Fibroblast of the aortic adventitia (primary cell): ENCODE measurements at regions not wholly inside any gene's neighbourhood (a gene's known extent, or its start where the extent isn't known, plus 50 kb on each side); places are given as distances from the start of the nearest gene placed in this dataset.

Experiments
- DNase-seq: peaks from one replicate; pipeline ENCODE4 v3.0.0-alpha.2; 2010; ENCODE audit warnings: low read depth
- H3K4me3 ChIP-seq: 2 replicates; pipeline ENCODE4 v1.5.1; 2011; ENCODE audit warnings: low read depth, mild to moderate bottlenecking, control low read depth, low read length, moderate library complexity
- CTCF ChIP-seq: IDR thresholded peaks from 2 replicates; pipeline ENCODE4 v1.5.1; 2011; ENCODE audit warnings: mild to moderate bottlenecking, low read length, control low read depth, inconsistent platforms; ENCODE audit not compliant: insufficient read depth

GRCh38 chr12:77256956-77257355 is 191.6 kb upstream of the E2F7 start:
- TF ChIP-seq CTCF, result no peak
- no peak overlapping the region for H3K4me3 ChIP-seq
- peak; percentile 73 for DNase-seq

DNA sequence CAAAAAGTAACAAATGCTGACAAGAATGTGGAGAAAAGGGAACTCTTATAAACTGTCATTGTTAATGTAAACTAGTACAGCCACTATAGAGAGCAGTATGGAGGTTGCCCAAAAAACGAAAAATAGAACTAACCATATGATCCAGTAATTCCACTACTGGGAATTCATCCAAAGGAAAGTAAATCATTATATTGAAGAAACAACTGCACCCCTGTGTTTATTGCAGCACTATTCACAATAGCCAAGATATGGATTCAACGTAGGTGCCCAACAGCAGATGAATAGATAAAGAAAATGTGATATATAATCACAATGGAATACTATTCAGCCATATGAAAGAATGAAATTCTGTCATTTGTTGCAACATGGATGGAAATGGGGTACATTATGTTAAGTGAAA is 188.0 kb upstream of the E2F7 start:
- TF ChIP-seq CTCF, result no peak
- no peak for DNase-seq

GRCh38 chr12:77251799-77252198 is 186.4 kb upstream of the E2F7 start:
- H3K4me3 ChIP-seq, result no peak overlapping the region
- DNase-seq, result no peak
- TF ChIP-seq CTCF, result no peak

More for the DNA sequence above, 188.0 kb upstream of the E2F7 start:
- H3K4me3 ChIP-seq, result no peak overlapping the region

DNA sequence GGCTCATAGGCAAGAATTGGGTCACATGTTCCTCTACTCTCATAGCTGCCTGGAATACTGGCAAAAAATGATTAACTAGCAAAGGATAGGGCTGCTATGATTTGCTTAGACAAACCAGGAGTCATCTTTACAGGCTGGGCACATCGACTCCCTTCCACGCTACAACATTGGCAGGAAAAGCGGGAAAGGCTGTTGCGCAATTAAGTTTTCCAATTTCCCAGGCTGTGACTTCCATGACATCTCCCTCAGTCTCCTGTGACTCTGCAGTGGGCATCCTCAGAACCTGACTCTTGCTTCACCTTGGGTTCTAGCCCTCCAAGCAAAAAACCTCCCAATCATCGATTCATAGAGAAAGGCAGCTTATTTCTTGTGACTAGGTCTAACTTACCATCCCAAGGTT is 184.5 kb upstream of the E2F7 start:
- no peak for DNase-seq
- no peak for TF ChIP-seq CTCF
- no peak overlapping the region for H3K4me3 ChIP-seq

GRCh38 chr12:77248036-77248435 is 182.7 kb upstream of the E2F7 start:
- no peak overlapping the region for H3K4me3 ChIP-seq
- no peak for TF ChIP-seq CTCF
- DNase-seq, result peak; percentile 16

DNA sequence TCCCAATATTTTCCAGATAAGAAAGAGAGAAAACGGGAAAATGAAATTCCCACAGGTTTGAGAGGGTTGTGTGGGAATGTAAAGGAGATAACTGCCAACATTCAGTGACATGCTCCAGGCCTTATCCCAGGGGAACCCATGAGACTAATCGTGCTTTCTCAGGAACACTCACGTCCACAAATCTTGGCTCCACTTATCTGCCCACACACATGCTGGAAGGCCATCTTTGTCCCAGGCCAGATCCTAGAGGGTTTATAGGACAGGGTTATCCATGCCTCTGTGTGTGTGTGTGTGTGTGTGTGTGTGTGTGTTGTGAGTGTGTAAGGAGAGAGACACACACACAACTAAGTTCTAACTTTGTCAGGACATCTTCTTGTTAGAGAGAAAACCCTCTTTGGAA is 182.2 kb upstream of the E2F7 start:
- H3K4me3 ChIP-seq, result no peak overlapping the region
- DNase-seq, result peak; percentile 32
- TF ChIP-seq CTCF, result no peak

DNA sequence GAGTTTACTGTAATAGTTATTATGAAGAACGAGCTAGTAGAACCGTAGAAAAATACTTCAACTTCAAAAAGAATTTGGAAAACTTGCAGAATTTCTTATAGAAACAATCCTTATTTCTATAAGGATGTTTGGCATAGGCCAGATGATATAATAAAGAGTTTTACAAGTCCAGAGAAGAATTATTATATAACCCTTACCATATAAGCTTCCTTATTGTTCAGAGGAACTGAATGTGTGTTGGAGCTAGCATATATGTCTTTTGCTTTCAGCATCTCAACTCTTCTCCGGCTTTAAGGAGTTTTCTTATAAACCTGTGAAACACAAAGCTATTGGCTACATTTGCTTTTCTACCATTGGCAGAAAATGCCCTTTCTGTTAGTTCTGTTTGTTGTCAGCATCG is 178.0 kb upstream of the E2F7 start:
- no peak for DNase-seq
- TF ChIP-seq CTCF, result no peak
- no peak overlapping the region for H3K4me3 ChIP-seq
